Right lobe of liver (tissue), 6 donors: ENCODE measurements at regions not wholly inside any gene's neighbourhood (a gene's known extent, or its start where the extent isn't known, plus 50 kb on each side); places are given as distances from the start of the nearest gene placed in this dataset.

ENCODE experiments used
- ATAC-seq, 4 donors: fragments of 200-7000 bp; cut with Tn5 transposase; one replicate each; pipeline ENCODE4 v1.9.1; 2020; ENCODE audit warnings: mild to moderate bottlenecking in 4 of 4, moderate library complexity in 4 of 4
- DNase-seq, 3 donors: peaks; one replicate each; pipeline ENCODE4 v3.0.0-alpha.2; 2020
- H3K27ac ChIP-seq, 3 donors: fragments of 200-600 bp; one replicate each; pipeline ENCODE4 v1.8.0; 2022
- H3K27me3 ChIP-seq, 2 donors: fragments of 200-600 bp; one replicate each; pipeline ENCODE4 v1.8.0; 2022
- H3K36me3 ChIP-seq, 4 donors: fragments of 200-600 bp; sonication (generic) in 1 of 4; one replicate each; pipeline versions ENCODE4 v1.5.1 to v1.8.0; 2017 to 2022; ENCODE audit warnings: control low read depth in 1 of 4
- H3K4me1 ChIP-seq, 4 donors: fragments of 200-600 bp; sonication (generic) in 1 of 4; one replicate each; pipeline versions ENCODE4 v1.5.1 to v1.8.0; 2017 to 2022; ENCODE audit warnings: control low read depth in 1 of 4
- H3K4me3 ChIP-seq, 3 donors: fragments of 200-600 bp; one replicate each; pipeline ENCODE4 v1.8.0; 2022
- H3K9me3 ChIP-seq, 4 donors: fragments of 200-600 bp; sonication (generic) in 1 of 4; one replicate each; pipeline versions ENCODE4 v1.5.1 to v1.8.0; 2017 to 2022; ENCODE audit warnings: control low read depth in 1 of 4
- CTCF ChIP-seq, 4 donors: fragments of 200-600 bp in 3 of 4; fragments of 450-650 bp in 1 of 4; IDR thresholded peaks; one replicate each; pipeline versions ENCODE4 v1.5.1 to v1.8.0; 2016 to 2022; ENCODE audit warnings: antibody characterized with exemption in 4 of 4, mild to moderate bottlenecking in 2 of 4
- POLR2A ChIP-seq: fragments of 450-650 bp; IDR thresholded peaks from one replicate; pipeline ENCODE4 v1.6.1; 2017; ENCODE audit warnings: antibody characterized with exemption, mild to moderate bottlenecking
- WGBS: methylation state at CpG from one replicate; pipeline ENCODE4 v1.1.6; 2018; ENCODE audit warnings: low coverage, low lambda C conversion rate; ENCODE audit not compliant: insufficient coverage; ENCODE audit errors: missing lambda C conversion rate; 5-methylcytosine and 5-hydroxymethylcytosine counted together
- intact Hi-C, 2 donors: fragments of 100-400 bp; cut with DNase I; formaldehyde crosslinking; loops; one replicate each; pipeline versions ENCODE4 v1.11.2 to v1.14.1; 2022
- donor health status: DM: no; HTN: yes; CAD: no.
- donor health status: DM: no; HTN: no; CAD: no.
- donor health status: DM: no; HTN: no; CAD: no.
- donor health status: DM: no; HTN: yes; CAD: no.
- donor health status: DM: no; HTN: yes; CAD: no.

- no peaks in the 10 kb centered on the region for H3K36me3 ChIP-seq
- no peak overlapping the region for H3K27ac ChIP-seq
- TF ChIP-seq POLR2A = no peak
- no peak for TF ChIP-seq CTCF (IDR thresholded peaks at IDR 0.05)
- no peaks in the 10 kb centered on the region for H3K9me3 ChIP-seq
- intact Hi-C loops = no loop called here
- no peaks in the 10 kb centered on the region for H3K4me1 ChIP-seq
- 40% methylated on average over 5 of the region's 5 CpGs for WGBS
- H3K27me3 ChIP-seq = no peaks in the 10 kb centered on the region
- ATAC-seq (no peak), DNase-seq (no peak)
- H3K4me3 ChIP-seq = no peak overlapping the region
These were observed 94.7 kb upstream of the ADAMTSL1 start for GRCh38 chr9:18379073-18379811.

- whole genome bisulfite sequencing = 28% methylated on average over 4 of the region's 4 CpGs
- H3K4me3 ChIP-seq = no peak overlapping the region
These were observed 91.7 kb upstream of the ADAMTSL1 start for GRCh38 chr9:18382243-18382642.

GRCh38 chr9:18384066-18384465 lies 89.9 kb upstream of the ADAMTSL1 start:
- DNase-seq (no peak), ATAC-seq (no peak)
- WGBS = 55% methylated on average over 3 of the region's 4 CpGs
- no peaks in the 10 kb centered on the region for H3K9me3 ChIP-seq
- H3K36me3 ChIP-seq = no peaks in the 10 kb centered on the region
- intact Hi-C loops = no loop called here
- H3K4me1 ChIP-seq = no peaks in the 10 kb centered on the region
- H3K27ac ChIP-seq = no peak overlapping the region
- H3K4me3 ChIP-seq = no peak overlapping the region
- no peaks in the 10 kb centered on the region for H3K27me3 ChIP-seq
- TF ChIP-seq POLR2A (no peak), CTCF (IDR thresholded peaks at IDR 0.05) (no peak)

More at GRCh38 chr9:18382243-18382642, 91.7 kb upstream of the ADAMTSL1 start:
- H3K9me3 ChIP-seq = no peaks in the 10 kb centered on the region
- no peak overlapping the region for H3K27ac ChIP-seq
- intact Hi-C loops = no loop called here
- TF ChIP-seq POLR2A = no peak
- TF ChIP-seq CTCF (IDR thresholded peaks at IDR 0.05) = no peak
- no peaks in the 10 kb centered on the region for H3K27me3 ChIP-seq
- H3K4me1 ChIP-seq = no peaks in the 10 kb centered on the region
- ATAC-seq = no peak
- no peaks in the 10 kb centered on the region for H3K36me3 ChIP-seq
- DNase-seq = no peak

- H3K27ac ChIP-seq = no peak overlapping the region
- no peaks in the 10 kb centered on the region for H3K4me1 ChIP-seq
- ATAC-seq (no peak), DNase-seq (no peak)
- H3K9me3 ChIP-seq = no peaks in the 10 kb centered on the region
- no peaks in the 10 kb centered on the region for H3K27me3 ChIP-seq
- TF ChIP-seq CTCF (IDR thresholded peaks at IDR 0.05) = no peak
- no peak for TF ChIP-seq POLR2A
- 64% methylated on average over 6 of the region's 6 CpGs for WGBS
- H3K4me3 ChIP-seq = no peak overlapping the region
- intact Hi-C loops = no loop called here
- no peaks in the 10 kb centered on the region for H3K36me3 ChIP-seq
These were observed 88.1 kb upstream of the ADAMTSL1 start for GRCh38 chr9:18385696-18386490.
